HG03521 (cell line): ENCODE measurements at regions not wholly inside any gene's neighbourhood (a gene's known extent, or its start where the extent isn't known, plus 50 kb on each side); places are given as distances from the start of the nearest gene placed in this dataset.
A peak's percentile ranks its signal among the peaks of the same experiment; 100 is the strongest.
"Not testable (repeated sequence)": the region's sequence is repeated elsewhere in the genome, so short reads cannot be mapped to it uniquely, and the experiment has no call there.

Experiments used
- ATAC-seq: cut with Tn5 transposase; IDR thresholded peaks from one replicate; pipeline ENCODE4 v1.9.1; 2021; ENCODE audit warnings: mild to moderate bottlenecking, moderate library complexity; ENCODE audit not compliant: unreplicated experiment

GRCh38 chr3:17915341-17915740 is 172.9 kb upstream of the TBC1D5 start:
- ATAC-seq, result no peak

GRCh38 chr3:17913359-17913758 is 170.9 kb upstream of the TBC1D5 start:
- ATAC-seq, result no peak

- ATAC-seq, result no peak
Observed at GRCh38 chr3:17911986-17912760, 169.7 kb upstream of the TBC1D5 start.

GRCh38 chr3:17910922-17911321 is 168.5 kb upstream of the TBC1D5 start:
- no peak for ATAC-seq

- ATAC-seq, result no peak
Observed at GRCh38 chr3:17909714-17910113, 167.3 kb upstream of the TBC1D5 start.

GRCh38 chr3:17908399-17909191 is 166.2 kb upstream of the TBC1D5 start:
- no peak for ATAC-seq

- ATAC-seq, result no peak
Observed at GRCh38 chr3:17905996-17906395, 163.6 kb upstream of the TBC1D5 start.

GRCh38 chr3:17901893-17902292 is 159.5 kb upstream of the TBC1D5 start:
- peak; percentile 62 for ATAC-seq

GRCh38 chr3:17894434-17895060 is 152.1 kb upstream of the TBC1D5 start:
- ATAC-seq, result peak; percentile 41

GRCh38 chr3:17891139-17891856 is 148.9 kb upstream of the TBC1D5 start:
- no peak for ATAC-seq

- ATAC-seq, result no peak
Observed at GRCh38 chr3:17885986-17886385, 143.6 kb upstream of the TBC1D5 start.

GRCh38 chr3:17882981-17883380 is 140.6 kb upstream of the TBC1D5 start:
- ATAC-seq, result no peak

GRCh38 chr3:17877299-17877698 is 134.9 kb upstream of the TBC1D5 start:
- no peak for ATAC-seq

- ATAC-seq, result no peak
Observed at GRCh38 chr3:17874636-17875035, 132.2 kb upstream of the TBC1D5 start.

- no peak for ATAC-seq
Observed at GRCh38 chr3:17872457-17872856, 130.0 kb upstream of the TBC1D5 start.

- no peak for ATAC-seq
Observed at GRCh38 chr3:17865631-17866030, 123.2 kb upstream of the TBC1D5 start.

- ATAC-seq, result no peak
Observed at GRCh38 chr3:17861476-17861875, 119.0 kb upstream of the TBC1D5 start.

- not testable (repeated sequence) for ATAC-seq
Observed at GRCh38 chr3:17860840-17861471, 118.5 kb upstream of the TBC1D5 start.

GRCh38 chr3:17852217-17852616 is 109.8 kb upstream of the TBC1D5 start:
- peak; percentile 67 for ATAC-seq

GRCh38 chr3:17850448-17850847 is 108.0 kb upstream of the TBC1D5 start:
- ATAC-seq, result no peak

GRCh38 chr3:17848102-17848501 is 105.7 kb upstream of the TBC1D5 start:
- ATAC-seq, result no peak
